HCT116 (cell line): ENCODE measurements at regions not wholly inside any gene's neighbourhood (a gene's known extent, or its start where the extent isn't known, plus 50 kb on each side); places are given as distances from the start of the nearest gene placed in this dataset.

ENCODE experiments used
- ATAC-seq: fragments of 200-7000 bp; cut with Tn5 transposase; 2 replicates; pipeline ENCODE4 v1.9.1; 2020; ENCODE audit warnings: mild to moderate bottlenecking, moderate library complexity
- BruUV-seq: library from RNA; stranded (reverse); fragments of 400-500 nt; replicated peaks from 2 replicates; lab custom pipeline; 2021; lab: Mats Ljungman, UMichigan
- CTCF ChIA-PET: fragments of 300-600 bp; sonication (Branson Sonifier 250); formaldehyde crosslinking; loops from one replicate; lab custom pipeline; 2021; ENCODE audit warnings: antibody characterized with exemption; lab: Charles Lee
- POLR2A ChIA-PET: fragments of 300-600, 350-600 bp; sonication (Branson Sonifier 250); formaldehyde crosslinking; loops from one replicate; lab custom pipeline; 2021; ENCODE audit warnings: antibody characterized with exemption; lab: Charles Lee
- RAD21 ChIA-PET, 2 experiments: fragments of 300-600 bp; sonication (Branson Sonifier 250); formaldehyde crosslinking; loops; one replicate each; lab custom pipeline; 2023; ENCODE audit warnings: low total read pairs in 2 of 2; ENCODE audit not compliant: uncharacterized antibody in 2 of 2, unreplicated experiment in 2 of 2, low non-redundant PET in 1 of 2; lab: Charles Lee
- DNase-seq: peaks from one replicate; pipeline ENCODE4 v3.0.0-alpha.2; 2010; ENCODE audit warnings: low read depth, low spot score
- H2AFZ ChIP-seq: fragments of 200-600 bp; shearing (Covaris generic), sonication (generic); 2 replicates; pipeline ENCODE4 v1.6.1; 2017; ENCODE audit warnings: low read depth, mixed run types, mixed read lengths, antibody characterized with exemption, low read length; ENCODE audit not compliant: poor library complexity, severe bottlenecking
- H3K27ac ChIP-seq: 2 replicates; pipeline ENCODE4 v1.5.1; 2012; ENCODE audit warnings: low read depth, low read length
- H3K27me3 ChIP-seq: fragments of 200-600 bp; sonication (generic); 2 replicates; pipeline ENCODE4 v1.6.1; 2016; ENCODE audit warnings: mixed run types, low read length, mixed read lengths; ENCODE audit not compliant: insufficient read depth
- H3K36me3 ChIP-seq, 2 experiments: fragments of 200-500 bp in 1 of 2; fragments of 200-600 bp in 1 of 2; sonication (Bioruptor generic) in 1 of 2; sonication (generic) in 1 of 2; 2 replicates each; pipeline versions ENCODE4 v1.5.1 to v1.6.1; 2014 to 2016; ENCODE audit warnings: low read length in 2 of 2, inconsistent platforms in 1 of 2, mixed read lengths in 1 of 2, mixed run types in 1 of 2; ENCODE audit not compliant: insufficient read depth in 2 of 2, control insufficient read depth in 1 of 2
- H3K4me1 ChIP-seq, 2 experiments: fragments of 200-600 bp in 1 of 2; sonication (generic) in 1 of 2; 2 replicates each; pipeline versions ENCODE4 v1.5.1 to v1.6.1; 2012 to 2017; ENCODE audit warnings: low read length in 2 of 2, inconsistent platforms in 1 of 2, mild to moderate bottlenecking in 1 of 2, mixed read lengths in 1 of 2, mixed run types in 1 of 2, moderate library complexity in 1 of 2; ENCODE audit not compliant: insufficient read depth in 2 of 2, control insufficient read depth in 1 of 2
- H3K4me2 ChIP-seq: fragments of 200-600 bp; sonication (generic); 2 replicates; pipeline ENCODE4 v1.6.1; 2017; ENCODE audit warnings: mixed run types, low read length, mixed read lengths
- H3K4me3 ChIP-seq, 2 experiments: fragments of 200-600 bp in 1 of 2; sonication (generic) in 1 of 2; replicated peaks in 1 of 2; 2 replicates each; pipeline ENCODE4 v1.5.1; 2011 to 2016; ENCODE audit warnings: low read length in 2 of 2, control low read depth in 1 of 2, low read depth in 1 of 2, mild to moderate bottlenecking in 1 of 2, mixed read lengths in 1 of 2, mixed run types in 1 of 2
- H3K79me2 ChIP-seq: fragments of 200-600 bp; sonication (generic); 2 replicates; pipeline ENCODE4 v1.6.1; 2017; ENCODE audit warnings: mild to moderate bottlenecking, mixed run types, low read length, moderate library complexity, mixed read lengths; ENCODE audit not compliant: insufficient read depth
- H3K9ac ChIP-seq: fragments of 200-600 bp; sonication (generic); 2 replicates; pipeline ENCODE4 v1.6.1; 2016; ENCODE audit warnings: low read length, mixed read lengths
- H3K9me2 ChIP-seq: fragments of 200-600 bp; sonication (generic), shearing (Covaris generic); 2 replicates; pipeline ENCODE4 v1.6.1; 2017; ENCODE audit warnings: mixed run types, mild to moderate bottlenecking, moderate library complexity; ENCODE audit not compliant: insufficient read depth
- H3K9me3 ChIP-seq, 2 experiments: fragments of 200-500 bp in 1 of 2; fragments of 200-600 bp in 1 of 2; sonication (Bioruptor generic) in 1 of 2; sonication (generic) in 1 of 2; 2 replicates each; pipeline ENCODE4 v1.6.1; 2014 to 2017; ENCODE audit warnings: low read length in 2 of 2, mixed read lengths in 2 of 2, inconsistent platforms in 1 of 2, low read depth in 1 of 2, mild to moderate bottlenecking in 1 of 2, mixed run types in 1 of 2, moderate library complexity in 1 of 2; ENCODE audit not compliant: control insufficient read depth in 1 of 2, insufficient read depth in 1 of 2
- H4K20me1 ChIP-seq: fragments of 200-600 bp; sonication (generic), shearing (Covaris generic); 2 replicates; pipeline ENCODE4 v1.6.1; 2017; ENCODE audit warnings: mixed run types, mild to moderate bottlenecking, moderate library complexity; ENCODE audit not compliant: insufficient read depth
- CBX3 ChIP-seq: IDR thresholded peaks from 2 replicates; pipeline ENCODE4 v1.6.1; 2012; ENCODE audit warnings: low read depth
- EZH2phosphoT487 ChIP-seq: fragments of 200-600 bp; IDR thresholded peaks from 2 replicates; pipeline ENCODE4 v1.6.1; 2018; ENCODE audit warnings: antibody characterized with exemption, borderline replicate concordance
- POLR2AphosphoS5 ChIP-seq: IDR thresholded peaks from 2 replicates; pipeline ENCODE4 v1.6.1; 2011; ENCODE audit warnings: mild to moderate bottlenecking, low read depth, low read length, moderate library complexity
- SRF ChIP-seq: IDR thresholded peaks from 2 replicates; pipeline ENCODE4 v1.6.1; 2012; ENCODE audit warnings: low read depth
- intact Hi-C: fragments of 100-400 bp; cut with micrococcal nuclease; formaldehyde crosslinking; loops from 2 replicates; pipeline ENCODE4 v1.10.0; 2022
- TF ChIP-seq, protein P1 (sequence below): IDR thresholded peaks from 2 replicates; pipeline ENCODE4 v1.6.1; 2012; ENCODE audit warnings: low read depth
- TF ChIP-seq, protein P2 (sequence below), 3 experiments: fragments of 200-600 bp in 1 of 3; sonication (generic) in 1 of 3; IDR thresholded peaks in 2 of 3; conservative IDR thresholded peaks in 1 of 3; 2 replicates each; pipeline ENCODE4 v1.5.1; 2012 to 2017; ENCODE audit warnings: low read depth in 2 of 3, low read length in 2 of 3, antibody characterized with exemption in 1 of 3, borderline replicate concordance in 1 of 3, control low read depth in 1 of 3, mild to moderate bottlenecking in 1 of 3, mixed read lengths in 1 of 3, mixed run types in 1 of 3, moderate library complexity in 1 of 3; ENCODE audit not compliant: insufficient read depth in 1 of 3

DNA sequence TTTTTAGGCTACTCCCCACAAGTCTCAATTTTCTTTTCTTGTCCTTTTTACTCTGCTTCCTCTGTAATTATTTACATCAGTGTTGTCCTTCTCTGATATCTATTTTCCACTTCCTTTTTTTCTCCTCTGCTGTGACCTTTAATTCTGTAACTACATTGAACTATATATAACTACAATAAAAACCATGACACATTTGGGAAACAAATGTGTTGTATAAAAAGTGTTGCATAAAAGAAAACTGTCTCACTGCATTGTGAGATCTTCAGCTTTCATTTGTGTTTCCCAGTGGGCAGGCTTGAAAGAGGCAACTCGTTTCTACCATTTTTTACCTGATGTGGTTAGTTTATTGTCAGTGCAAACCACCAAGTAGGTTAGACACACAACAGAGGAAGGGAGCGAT, 483.9 kb upstream of the NRP1 start:
- Histone ChIP-seq H3K36me3 (no peaks in the 10 kb centered on the region), H3K4me1 (no peaks in the 10 kb centered on the region), H3K27me3 (no peaks in the 10 kb centered on the region), H3K79me2 (no peaks in the 10 kb centered on the region), H3K9me3 (no peaks in the 10 kb centered on the region), H3K27ac (no peak overlapping the region), H2AFZ (no peak overlapping the region), H3K9me2 (no peaks in the 10 kb centered on the region), H3K9ac (no peak overlapping the region), H3K4me3 (no peak overlapping the region), H4K20me1 (no peaks in the 10 kb centered on the region), H3K4me2 (no peak overlapping the region)
- RAD21 ChIA-PET, result no interaction called here
- POLR2A ChIA-PET, result no interaction called here
- DNase-seq (no peak), ATAC-seq (no peak)
- CTCF ChIA-PET, result no interaction called here
- intact Hi-C loops, result no loop called here
- no TSS peak for BruUV-seq
- no peak for TF ChIP-seq EZH2phosphoT487
- TF ChIP-seq SRF, result no peak
- no peak for TF ChIP-seq CBX3
- TF ChIP-seq POLR2AphosphoS5, result no peak
- TF ChIP-seq, protein P1, sequence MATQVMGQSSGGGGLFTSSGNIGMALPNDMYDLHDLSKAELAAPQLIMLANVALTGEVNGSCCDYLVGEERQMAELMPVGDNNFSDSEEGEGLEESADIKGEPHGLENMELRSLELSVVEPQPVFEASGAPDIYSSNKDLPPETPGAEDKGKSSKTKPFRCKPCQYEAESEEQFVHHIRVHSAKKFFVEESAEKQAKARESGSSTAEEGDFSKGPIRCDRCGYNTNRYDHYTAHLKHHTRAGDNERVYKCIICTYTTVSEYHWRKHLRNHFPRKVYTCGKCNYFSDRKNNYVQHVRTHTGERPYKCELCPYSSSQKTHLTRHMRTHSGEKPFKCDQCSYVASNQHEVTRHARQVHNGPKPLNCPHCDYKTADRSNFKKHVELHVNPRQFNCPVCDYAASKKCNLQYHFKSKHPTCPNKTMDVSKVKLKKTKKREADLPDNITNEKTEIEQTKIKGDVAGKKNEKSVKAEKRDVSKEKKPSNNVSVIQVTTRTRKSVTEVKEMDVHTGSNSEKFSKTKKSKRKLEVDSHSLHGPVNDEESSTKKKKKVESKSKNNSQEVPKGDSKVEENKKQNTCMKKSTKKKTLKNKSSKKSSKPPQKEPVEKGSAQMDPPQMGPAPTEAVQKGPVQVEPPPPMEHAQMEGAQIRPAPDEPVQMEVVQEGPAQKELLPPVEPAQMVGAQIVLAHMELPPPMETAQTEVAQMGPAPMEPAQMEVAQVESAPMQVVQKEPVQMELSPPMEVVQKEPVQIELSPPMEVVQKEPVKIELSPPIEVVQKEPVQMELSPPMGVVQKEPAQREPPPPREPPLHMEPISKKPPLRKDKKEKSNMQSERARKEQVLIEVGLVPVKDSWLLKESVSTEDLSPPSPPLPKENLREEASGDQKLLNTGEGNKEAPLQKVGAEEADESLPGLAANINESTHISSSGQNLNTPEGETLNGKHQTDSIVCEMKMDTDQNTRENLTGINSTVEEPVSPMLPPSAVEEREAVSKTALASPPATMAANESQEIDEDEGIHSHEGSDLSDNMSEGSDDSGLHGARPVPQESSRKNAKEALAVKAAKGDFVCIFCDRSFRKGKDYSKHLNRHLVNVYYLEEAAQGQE, result no peak
- TF ChIP-seq, protein P2, sequence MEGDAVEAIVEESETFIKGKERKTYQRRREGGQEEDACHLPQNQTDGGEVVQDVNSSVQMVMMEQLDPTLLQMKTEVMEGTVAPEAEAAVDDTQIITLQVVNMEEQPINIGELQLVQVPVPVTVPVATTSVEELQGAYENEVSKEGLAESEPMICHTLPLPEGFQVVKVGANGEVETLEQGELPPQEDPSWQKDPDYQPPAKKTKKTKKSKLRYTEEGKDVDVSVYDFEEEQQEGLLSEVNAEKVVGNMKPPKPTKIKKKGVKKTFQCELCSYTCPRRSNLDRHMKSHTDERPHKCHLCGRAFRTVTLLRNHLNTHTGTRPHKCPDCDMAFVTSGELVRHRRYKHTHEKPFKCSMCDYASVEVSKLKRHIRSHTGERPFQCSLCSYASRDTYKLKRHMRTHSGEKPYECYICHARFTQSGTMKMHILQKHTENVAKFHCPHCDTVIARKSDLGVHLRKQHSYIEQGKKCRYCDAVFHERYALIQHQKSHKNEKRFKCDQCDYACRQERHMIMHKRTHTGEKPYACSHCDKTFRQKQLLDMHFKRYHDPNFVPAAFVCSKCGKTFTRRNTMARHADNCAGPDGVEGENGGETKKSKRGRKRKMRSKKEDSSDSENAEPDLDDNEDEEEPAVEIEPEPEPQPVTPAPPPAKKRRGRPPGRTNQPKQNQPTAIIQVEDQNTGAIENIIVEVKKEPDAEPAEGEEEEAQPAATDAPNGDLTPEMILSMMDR (IDR thresholded peaks at IDR 0.05 in 2 of 3, conservative IDR thresholded peaks at IDR 0.05 in 1 of 3; ENCODE audit: borderline replicate concordance in 1 of 3, insufficient read depth in 1 of 3, low read depth in 2 of 3, low read length in 2 of 3), result no peak
